ENCODE measurements at regions not wholly inside any gene's neighbourhood (a gene's known extent, or its start where the extent isn't known, plus 50 kb on each side); places are given as distances from the start of the nearest gene placed in this dataset.

DNA sequence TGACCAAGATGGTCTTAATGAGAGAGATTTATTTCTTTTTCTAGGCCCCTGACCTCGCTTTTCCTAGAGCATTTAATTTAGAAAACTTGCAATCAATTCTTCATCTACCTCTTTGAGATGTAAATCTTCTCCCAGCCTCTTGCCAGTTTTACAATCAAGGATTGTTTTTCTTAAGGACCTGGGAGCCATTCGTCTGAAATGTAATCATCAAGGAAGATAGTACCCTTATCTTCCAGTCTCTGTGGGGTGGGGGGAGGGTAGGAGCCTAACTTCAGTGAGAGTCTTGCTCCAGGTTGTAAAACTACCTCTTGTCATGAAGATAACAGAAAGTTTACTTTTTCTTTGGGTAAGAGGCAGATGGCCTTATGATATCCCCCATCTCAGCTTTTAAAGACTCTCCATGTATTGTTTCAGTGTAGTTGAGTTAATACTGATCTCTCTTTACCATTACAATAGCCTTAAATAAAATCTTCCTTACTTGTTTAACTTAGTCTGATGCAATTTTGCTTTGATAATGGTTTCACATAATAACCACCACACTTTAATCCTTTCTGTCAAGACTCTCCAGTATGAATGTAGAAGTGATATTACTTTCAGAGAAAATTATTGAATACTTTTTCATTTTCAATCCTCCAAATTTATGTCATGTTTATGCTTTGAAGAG lies 110.2 kb upstream of the CPHXL start:
- TF ChIP-seq, protein P1, sequence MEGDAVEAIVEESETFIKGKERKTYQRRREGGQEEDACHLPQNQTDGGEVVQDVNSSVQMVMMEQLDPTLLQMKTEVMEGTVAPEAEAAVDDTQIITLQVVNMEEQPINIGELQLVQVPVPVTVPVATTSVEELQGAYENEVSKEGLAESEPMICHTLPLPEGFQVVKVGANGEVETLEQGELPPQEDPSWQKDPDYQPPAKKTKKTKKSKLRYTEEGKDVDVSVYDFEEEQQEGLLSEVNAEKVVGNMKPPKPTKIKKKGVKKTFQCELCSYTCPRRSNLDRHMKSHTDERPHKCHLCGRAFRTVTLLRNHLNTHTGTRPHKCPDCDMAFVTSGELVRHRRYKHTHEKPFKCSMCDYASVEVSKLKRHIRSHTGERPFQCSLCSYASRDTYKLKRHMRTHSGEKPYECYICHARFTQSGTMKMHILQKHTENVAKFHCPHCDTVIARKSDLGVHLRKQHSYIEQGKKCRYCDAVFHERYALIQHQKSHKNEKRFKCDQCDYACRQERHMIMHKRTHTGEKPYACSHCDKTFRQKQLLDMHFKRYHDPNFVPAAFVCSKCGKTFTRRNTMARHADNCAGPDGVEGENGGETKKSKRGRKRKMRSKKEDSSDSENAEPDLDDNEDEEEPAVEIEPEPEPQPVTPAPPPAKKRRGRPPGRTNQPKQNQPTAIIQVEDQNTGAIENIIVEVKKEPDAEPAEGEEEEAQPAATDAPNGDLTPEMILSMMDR (IDR thresholded peaks at IDR 0.05; ENCODE audit: insufficient read depth, low read length): no peak
- H3K4me3 ChIP-seq (ENCODE audit: low read depth, low read length): no peak overlapping the region
- DNase-seq (ENCODE audit: low read depth): no peak

DNA sequence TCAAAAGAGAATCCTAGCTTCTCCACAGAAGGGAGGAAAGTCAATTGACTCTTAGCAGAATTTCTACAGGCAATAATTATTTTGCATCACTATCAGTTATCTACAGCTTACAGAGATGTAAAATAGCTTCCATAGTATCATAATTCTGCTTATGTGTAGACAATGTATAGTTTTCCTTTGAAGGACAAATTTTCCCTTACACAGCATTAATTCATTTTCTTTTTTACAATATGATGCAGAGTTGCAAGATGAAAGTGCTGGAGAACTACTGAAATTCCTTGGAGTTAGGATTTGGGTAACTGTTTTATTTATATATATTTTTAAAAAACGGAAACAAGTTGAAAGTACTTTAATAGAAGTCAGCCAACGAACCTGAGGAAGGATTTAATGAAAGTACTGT lies 111.0 kb upstream of the CPHXL start:
- TF ChIP-seq, protein P1 (IDR thresholded peaks at IDR 0.05; ENCODE audit: insufficient read depth, low read length): no peak
- no peak overlapping the region for H3K4me3 ChIP-seq (ENCODE audit: low read depth, low read length)
- DNase-seq (ENCODE audit: low read depth): no peak

DNA sequence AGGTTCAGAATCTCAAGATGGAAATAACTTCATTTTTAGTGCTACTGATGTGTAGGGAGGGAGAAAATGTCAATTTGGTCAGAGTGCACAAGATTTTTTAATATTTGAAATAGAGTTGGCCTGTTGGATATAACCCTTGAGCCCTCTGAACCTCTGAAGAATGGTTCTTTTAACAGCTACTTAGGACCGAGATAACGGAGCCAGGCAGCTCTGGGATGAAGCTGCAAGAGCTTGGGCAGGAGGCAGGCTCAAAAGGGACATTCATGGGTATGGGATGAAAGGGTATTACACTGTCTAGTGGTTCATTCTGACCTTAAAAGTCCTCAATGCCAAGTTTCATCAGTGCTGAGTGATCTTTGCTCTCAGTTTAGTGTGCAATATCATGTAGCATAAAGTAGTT lies 111.4 kb upstream of the CPHXL start:
- TF ChIP-seq, protein P1 (IDR thresholded peaks at IDR 0.05; ENCODE audit: insufficient read depth, low read length): no peak
- DNase-seq (ENCODE audit: low read depth): no peak
- no peak overlapping the region for H3K4me3 ChIP-seq (ENCODE audit: low read depth, low read length)

DNA sequence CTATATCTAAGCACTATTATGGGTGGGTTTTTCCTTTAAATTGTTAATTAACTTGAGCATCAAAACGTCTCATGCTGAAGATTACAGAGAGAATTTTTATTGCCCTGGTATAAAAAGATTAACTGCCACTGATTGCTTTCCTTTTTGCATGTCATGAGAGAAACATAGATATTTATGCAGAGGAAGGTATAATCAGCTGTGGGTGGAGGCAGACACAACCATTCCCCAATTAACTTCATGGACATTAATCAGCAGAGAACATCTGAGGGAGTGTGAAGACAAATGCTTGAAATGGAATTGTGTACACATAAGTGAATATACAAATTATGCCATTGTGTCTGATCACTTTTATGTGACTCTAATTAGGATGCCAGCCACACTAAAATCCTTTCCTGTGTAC lies 115.2 kb upstream of the CPHXL start:
- DNase-seq (ENCODE audit: low read depth): no peak
- H3K4me3 ChIP-seq (ENCODE audit: low read depth, low read length): no peak overlapping the region
- TF ChIP-seq, protein P1 (IDR thresholded peaks at IDR 0.05; ENCODE audit: insufficient read depth, low read length): no peak

DNA sequence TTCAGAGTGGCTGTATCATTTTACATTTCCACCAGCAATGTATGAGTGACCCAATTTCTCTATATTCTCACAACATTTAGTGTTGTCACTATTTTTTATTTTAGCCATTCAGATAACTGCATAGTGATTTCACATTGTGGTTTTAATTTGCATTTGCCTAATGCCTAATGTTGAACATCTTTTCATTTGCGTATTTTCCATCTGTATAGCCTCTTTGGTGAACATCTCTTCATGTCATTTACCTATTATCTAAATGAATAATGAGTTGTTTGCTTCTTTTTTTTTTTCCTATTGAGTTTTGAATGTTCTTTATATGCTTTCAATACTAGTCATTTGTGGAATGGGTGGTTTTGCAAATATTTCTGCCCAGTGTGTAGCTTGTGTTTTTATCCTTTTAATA lies 120.9 kb upstream of the CPHXL start:
- TF ChIP-seq, protein P1 (IDR thresholded peaks at IDR 0.05; ENCODE audit: insufficient read depth, low read length): no peak
- DNase-seq (ENCODE audit: low read depth): no peak
- no peak overlapping the region for H3K4me3 ChIP-seq (ENCODE audit: low read depth, low read length)

DNA sequence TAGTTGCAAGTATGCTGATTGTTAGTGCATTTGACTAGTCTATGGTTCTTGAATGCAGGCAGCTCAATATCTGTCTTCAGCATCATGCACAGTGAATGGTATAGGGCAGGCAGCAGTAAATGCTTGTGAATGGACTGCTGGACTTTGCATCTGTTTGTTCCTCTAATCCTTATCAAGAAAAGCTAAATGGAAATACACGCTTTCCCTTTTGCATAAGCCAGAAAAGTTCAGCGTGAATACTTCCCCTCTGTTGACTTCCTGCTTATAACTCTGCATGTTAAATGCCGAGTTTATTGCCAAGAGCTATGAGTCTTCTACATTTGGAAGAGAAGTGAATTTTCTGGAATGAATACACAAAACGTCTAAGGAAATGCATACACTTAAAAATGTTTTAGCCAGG lies 127.9 kb upstream of the CPHXL start:
- DNase-seq (ENCODE audit: low read depth): no peak
- TF ChIP-seq, protein P1 (IDR thresholded peaks at IDR 0.05; ENCODE audit: insufficient read depth, low read length): no peak
- no peak overlapping the region for H3K4me3 ChIP-seq (ENCODE audit: low read depth, low read length)
